ENCODE measurements at regions not wholly inside any gene's neighbourhood (a gene's known extent, or its start where the extent isn't known, plus 50 kb on each side); places are given as distances from the start of the nearest gene placed in this dataset.

DNA sequence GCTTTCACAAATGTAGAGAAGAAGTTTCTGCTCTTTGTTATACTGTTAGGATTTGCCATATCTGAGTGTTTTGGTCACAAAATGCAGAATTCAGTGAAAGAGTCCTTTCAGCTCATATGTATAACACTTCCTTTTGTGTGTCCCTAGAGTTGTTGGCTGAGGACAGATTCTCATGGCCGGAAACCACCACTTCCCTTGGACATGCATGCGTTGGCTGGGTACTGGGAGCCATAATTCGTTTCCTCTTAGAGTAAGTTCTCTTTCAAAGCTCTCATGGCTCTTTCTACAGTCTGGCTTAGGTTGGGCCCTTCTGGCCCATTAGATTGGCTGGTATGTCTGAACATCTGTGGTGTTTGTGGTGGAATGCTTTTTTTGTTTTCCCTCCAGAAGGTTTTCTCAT is 298.5 kb downstream of the DIPK2A start:
- TF ChIP-seq, protein P1, sequence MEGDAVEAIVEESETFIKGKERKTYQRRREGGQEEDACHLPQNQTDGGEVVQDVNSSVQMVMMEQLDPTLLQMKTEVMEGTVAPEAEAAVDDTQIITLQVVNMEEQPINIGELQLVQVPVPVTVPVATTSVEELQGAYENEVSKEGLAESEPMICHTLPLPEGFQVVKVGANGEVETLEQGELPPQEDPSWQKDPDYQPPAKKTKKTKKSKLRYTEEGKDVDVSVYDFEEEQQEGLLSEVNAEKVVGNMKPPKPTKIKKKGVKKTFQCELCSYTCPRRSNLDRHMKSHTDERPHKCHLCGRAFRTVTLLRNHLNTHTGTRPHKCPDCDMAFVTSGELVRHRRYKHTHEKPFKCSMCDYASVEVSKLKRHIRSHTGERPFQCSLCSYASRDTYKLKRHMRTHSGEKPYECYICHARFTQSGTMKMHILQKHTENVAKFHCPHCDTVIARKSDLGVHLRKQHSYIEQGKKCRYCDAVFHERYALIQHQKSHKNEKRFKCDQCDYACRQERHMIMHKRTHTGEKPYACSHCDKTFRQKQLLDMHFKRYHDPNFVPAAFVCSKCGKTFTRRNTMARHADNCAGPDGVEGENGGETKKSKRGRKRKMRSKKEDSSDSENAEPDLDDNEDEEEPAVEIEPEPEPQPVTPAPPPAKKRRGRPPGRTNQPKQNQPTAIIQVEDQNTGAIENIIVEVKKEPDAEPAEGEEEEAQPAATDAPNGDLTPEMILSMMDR (IDR thresholded peaks at IDR 0.05; ENCODE audit: insufficient read depth, low read depth, low read length) = no peak
- TF ChIP-seq EZH2 (IDR thresholded peaks at IDR 0.05; ENCODE audit: insufficient read depth, low read length) = no peak

Data from astrocyte (in vitro differentiated cells and primary cell).